Tibial nerve (tissue), 4 donors: ENCODE measurements at regions not wholly inside any gene's neighbourhood (a gene's known extent, or its start where the extent isn't known, plus 50 kb on each side); places are given as distances from the start of the nearest gene placed in this dataset.

Source experiments
- DNase-seq, 2 donors: peaks; one replicate each; pipeline ENCODE4 v3.0.0-alpha.2; 2019; ENCODE audit warnings: low spot score in 2 of 2
- H3K27ac ChIP-seq, 4 donors: fragments of 200-600 bp; sonication (generic) in 3 of 4; one replicate each; pipeline ENCODE4 v1.5.1; 2017 to 2019; ENCODE audit warnings: mild to moderate bottlenecking in 1 of 4
- H3K27me3 ChIP-seq, 2 donors: fragments of 200-600 bp; sonication (generic) in 1 of 2; one replicate each; pipeline versions ENCODE4 v1.5.1 to v1.6.0; 2017 to 2019
- H3K36me3 ChIP-seq, 3 donors: fragments of 200-600 bp; sonication (generic); one replicate each; pipeline ENCODE4 v1.5.1; 2018 to 2019
- H3K4me1 ChIP-seq, 4 donors: fragments of 200-600 bp; sonication (generic) in 3 of 4; one replicate each; pipeline ENCODE4 v1.5.1; 2017 to 2019
- H3K4me3 ChIP-seq, 4 donors: fragments of 200-600 bp; sonication (generic) in 3 of 4; one replicate each; pipeline ENCODE4 v1.5.1; 2017 to 2019; ENCODE audit warnings: mild to moderate bottlenecking in 1 of 4, moderate library complexity in 1 of 4
- H3K9me3 ChIP-seq, 4 donors: fragments of 200-600 bp; sonication (generic) in 3 of 4; one replicate each; pipeline ENCODE4 v1.5.1; 2017 to 2019
- CTCF ChIP-seq, 5 experiments: fragments of 200-600 bp in 3 of 5; fragments of 450-650 bp in 2 of 5; sonication (generic) in 3 of 5; IDR thresholded peaks; one replicate each; pipeline ENCODE4 v1.5.1; 2016 to 2019; ENCODE audit warnings: antibody characterized with exemption in 5 of 5, mild to moderate bottlenecking in 3 of 5, moderate library complexity in 2 of 5
- EP300 ChIP-seq, 2 donors: sonication (generic); formaldehyde crosslinking; IDR thresholded peaks; one replicate each; pipeline ENCODE4 v1.6.1; 2017; ENCODE audit warnings: antibody characterized with exemption in 2 of 2, mild to moderate bottlenecking in 1 of 2
- POLR2A ChIP-seq, 2 donors: fragments of 450-650 bp; IDR thresholded peaks; one replicate each; pipeline ENCODE4 v1.6.1; 2017; ENCODE audit warnings: antibody characterized with exemption in 2 of 2, mild to moderate bottlenecking in 2 of 2, moderate library complexity in 2 of 2
- WGBS, 2 donors: methylation state at CpG; one replicate each; pipeline ENCODE4 v1.1.5; 2018; 5-methylcytosine and 5-hydroxymethylcytosine counted together

GRCh38 chr7:21355406-21355874 lies 72.4 kb upstream of the SP4 start:
- no peak for DNase-seq
- Histone ChIP-seq H3K4me1 (no peaks in the 10 kb centered on the region), H3K27me3 (no peaks in the 10 kb centered on the region), H3K4me3 (no peak overlapping the region), H3K27ac (no peak overlapping the region), H3K36me3 (no peaks in the 10 kb centered on the region), H3K9me3 (no peaks in the 10 kb centered on the region)
- 67 to 76% methylated on average over 2 of the region's 2 CpGs for WGBS, 2 donors
- TF ChIP-seq CTCF (IDR thresholded peaks at IDR 0.05): no peak
- TF ChIP-seq EP300 (IDR thresholded peaks at IDR 0.05): no peak
- TF ChIP-seq POLR2A (IDR thresholded peaks at IDR 0.05): no peak

DNA sequence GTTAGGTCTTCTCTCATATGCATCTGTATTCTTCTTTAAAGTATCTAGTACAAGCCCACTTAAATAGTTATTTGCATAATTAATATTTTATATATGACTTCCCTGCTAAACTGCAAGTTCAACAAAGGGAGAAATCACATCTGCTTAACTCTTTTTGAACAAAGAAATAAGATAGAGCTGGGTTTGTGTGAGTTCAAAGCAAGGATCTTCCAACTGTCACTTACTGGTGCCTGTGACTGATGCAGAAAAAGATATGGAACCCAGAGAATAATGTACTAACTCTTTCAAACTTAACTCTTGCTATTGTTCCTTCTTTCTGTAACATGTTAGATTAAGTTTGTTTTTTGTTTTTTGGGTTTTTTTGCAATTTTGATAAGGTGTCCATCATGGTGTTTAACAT lies 71.3 kb upstream of the SP4 start:
- no peak overlapping the region for H3K27ac ChIP-seq
- H3K27me3 ChIP-seq: no peaks in the 10 kb centered on the region
- no peaks in the 10 kb centered on the region for H3K9me3 ChIP-seq
- H3K4me1 ChIP-seq: no peaks in the 10 kb centered on the region
- H3K36me3 ChIP-seq: no peaks in the 10 kb centered on the region
- H3K4me3 ChIP-seq: no peak overlapping the region
- no peak for DNase-seq
- TF ChIP-seq EP300 (IDR thresholded peaks at IDR 0.05) (no peak), CTCF (IDR thresholded peaks at IDR 0.05) (no peak), POLR2A (IDR thresholded peaks at IDR 0.05) (no peak)

- Histone ChIP-seq H3K27ac (no peak overlapping the region), H3K4me3 (no peak overlapping the region), H3K4me1 (no peaks in the 10 kb centered on the region), H3K9me3 (no peaks in the 10 kb centered on the region), H3K27me3 (no peaks in the 10 kb centered on the region), H3K36me3 (no peaks in the 10 kb centered on the region)
- WGBS, 2 donors: 78 to 79% methylated on average over 3 of the region's 3 CpGs
- no peak for DNase-seq
- TF ChIP-seq EP300 (IDR thresholded peaks at IDR 0.05): no peak
- no peak for TF ChIP-seq POLR2A (IDR thresholded peaks at IDR 0.05)
- TF ChIP-seq CTCF (IDR thresholded peaks at IDR 0.05): no peak
Observed at GRCh38 chr7:21357151-21358097, 70.5 kb upstream of the SP4 start.

DNA sequence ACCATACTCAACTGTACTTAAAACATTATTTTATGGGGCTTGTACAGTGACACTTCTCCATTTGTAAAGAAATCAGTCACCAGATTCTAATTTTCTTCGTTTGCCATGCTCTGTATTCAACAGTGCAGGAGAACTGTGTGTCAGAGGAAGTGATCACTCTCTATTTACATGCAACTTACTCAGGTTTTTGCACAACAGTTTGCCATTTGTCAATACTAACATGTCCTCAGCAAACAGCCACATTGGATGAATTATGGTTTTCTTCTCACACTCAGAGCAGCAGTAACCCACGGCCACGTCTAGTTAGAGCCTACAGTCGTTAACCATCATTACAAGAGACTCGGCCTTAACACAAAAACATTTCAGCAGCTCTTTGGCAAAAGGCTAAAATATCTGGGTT lies 69.2 kb upstream of the SP4 start:
- no peak for DNase-seq
- no peak overlapping the region for H3K27ac ChIP-seq
- H3K9me3 ChIP-seq: no peaks in the 10 kb centered on the region
- H3K27me3 ChIP-seq: no peaks in the 10 kb centered on the region
- TF ChIP-seq POLR2A (IDR thresholded peaks at IDR 0.05): no peak
- H3K36me3 ChIP-seq: no peaks in the 10 kb centered on the region
- no peak overlapping the region for H3K4me3 ChIP-seq
- 69 to 73% methylated on average over 5 of the region's 5 CpGs for WGBS, 2 donors
- H3K4me1 ChIP-seq: no peaks in the 10 kb centered on the region

GRCh38 chr7:21359163-21359562 lies 68.7 kb upstream of the SP4 start:
- Histone ChIP-seq H3K9me3 (no peaks in the 10 kb centered on the region), H3K36me3 (no peaks in the 10 kb centered on the region), H3K27me3 (no peaks in the 10 kb centered on the region), H3K4me3 (no peak overlapping the region), H3K4me1 (no peaks in the 10 kb centered on the region), H3K27ac (no peak overlapping the region)
- 44 to 71% methylated on average over 1 of the region's 1 CpG for WGBS, 2 donors
- TF ChIP-seq CTCF (IDR thresholded peaks at IDR 0.05) (no peak), POLR2A (IDR thresholded peaks at IDR 0.05) (no peak), EP300 (IDR thresholded peaks at IDR 0.05) (no peak)
- no peak for DNase-seq
